GM13977 (cell line): ENCODE measurements at regions not wholly inside any gene's neighbourhood (a gene's known extent, or its start where the extent isn't known, plus 50 kb on each side); places are given as distances from the start of the nearest gene placed in this dataset.

Experiments
- DNase-seq: peaks from one replicate; pipeline ENCODE4 v3.0.0; 2012; ENCODE audit warnings: low spot score
- in situ Hi-C: fragments of 300-500 bp; cut with MboI; formaldehyde crosslinking; loops from one replicate; pipeline ENCODE4 v1.12.0; 2022; ENCODE audit warnings: low sequenced_read_pairs, low pct_unique_long_range_greater_than_20kb, mixed read lengths, inconsistent platforms; ENCODE audit not compliant: unreplicated experiment
- TF ChIP-seq, protein P1 (sequence below): IDR thresholded peaks from 2 replicates; pipeline ENCODE4 v1.5.1; 2012; ENCODE audit warnings: mild to moderate bottlenecking, control low read depth; ENCODE audit not compliant: insufficient read depth; ENCODE audit errors: extremely low read depth, missing control alignments

DNA sequence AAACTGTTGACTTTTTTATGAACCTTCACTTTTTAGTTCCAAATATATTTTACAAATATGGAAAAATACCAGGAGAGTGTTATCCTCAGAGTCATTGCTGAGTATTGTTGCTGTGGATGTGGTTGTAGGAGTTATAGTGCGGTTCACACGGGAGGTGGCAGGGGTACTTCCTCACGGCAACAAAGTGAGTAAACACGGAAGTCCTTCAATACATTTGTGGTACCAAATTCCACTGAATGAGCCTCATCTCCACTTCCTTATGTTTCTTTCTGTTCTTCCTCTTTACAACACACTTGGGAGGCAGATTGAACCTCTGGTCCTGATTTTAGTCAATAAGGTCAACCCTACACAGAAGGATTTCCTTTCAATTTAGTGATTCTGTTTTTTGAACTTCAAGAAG is 371.8 kb downstream of the BTBD3 start:
- TF ChIP-seq, protein P1, sequence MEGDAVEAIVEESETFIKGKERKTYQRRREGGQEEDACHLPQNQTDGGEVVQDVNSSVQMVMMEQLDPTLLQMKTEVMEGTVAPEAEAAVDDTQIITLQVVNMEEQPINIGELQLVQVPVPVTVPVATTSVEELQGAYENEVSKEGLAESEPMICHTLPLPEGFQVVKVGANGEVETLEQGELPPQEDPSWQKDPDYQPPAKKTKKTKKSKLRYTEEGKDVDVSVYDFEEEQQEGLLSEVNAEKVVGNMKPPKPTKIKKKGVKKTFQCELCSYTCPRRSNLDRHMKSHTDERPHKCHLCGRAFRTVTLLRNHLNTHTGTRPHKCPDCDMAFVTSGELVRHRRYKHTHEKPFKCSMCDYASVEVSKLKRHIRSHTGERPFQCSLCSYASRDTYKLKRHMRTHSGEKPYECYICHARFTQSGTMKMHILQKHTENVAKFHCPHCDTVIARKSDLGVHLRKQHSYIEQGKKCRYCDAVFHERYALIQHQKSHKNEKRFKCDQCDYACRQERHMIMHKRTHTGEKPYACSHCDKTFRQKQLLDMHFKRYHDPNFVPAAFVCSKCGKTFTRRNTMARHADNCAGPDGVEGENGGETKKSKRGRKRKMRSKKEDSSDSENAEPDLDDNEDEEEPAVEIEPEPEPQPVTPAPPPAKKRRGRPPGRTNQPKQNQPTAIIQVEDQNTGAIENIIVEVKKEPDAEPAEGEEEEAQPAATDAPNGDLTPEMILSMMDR = no peak
- in situ Hi-C loops = no loop called here
- no peak for DNase-seq

DNA sequence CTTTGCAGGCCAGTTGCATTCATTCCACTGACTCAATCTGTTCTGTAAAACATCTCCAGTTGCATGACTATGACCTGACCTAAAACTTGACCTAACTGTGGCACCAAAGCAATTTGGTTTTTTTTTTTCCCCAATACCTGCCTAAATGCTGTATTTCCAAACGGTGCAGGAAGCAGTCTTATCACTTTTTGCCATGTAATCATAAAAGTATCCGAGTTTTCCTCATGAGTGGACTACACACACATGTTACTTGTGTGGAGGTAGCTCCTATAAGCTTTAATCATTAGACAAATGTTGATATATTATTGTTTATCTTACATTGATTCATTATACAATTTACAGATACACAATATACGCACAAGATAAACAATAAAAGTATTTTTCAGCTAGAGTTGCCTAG is 373.7 kb downstream of the BTBD3 start:
- in situ Hi-C loops = no loop called here
- no peak for DNase-seq
- TF ChIP-seq, protein P1 = no peak

GRCh38 chr20:12293900-12294299 is 376.2 kb downstream of the BTBD3 start:
- TF ChIP-seq, protein P1 = no peak
- in situ Hi-C loops = no loop called here
- DNase-seq = no peak

GRCh38 chr20:12294678-12295077 is 377.0 kb downstream of the BTBD3 start:
- no peak for DNase-seq
- in situ Hi-C loops = no loop called here
- TF ChIP-seq, protein P1 = no peak

- DNase-seq = no peak
- TF ChIP-seq, protein P1 = no peak
- in situ Hi-C loops = no loop called here
Measured at GRCh38 chr20:12305188-12305950, 387.7 kb downstream of the BTBD3 start.

DNA sequence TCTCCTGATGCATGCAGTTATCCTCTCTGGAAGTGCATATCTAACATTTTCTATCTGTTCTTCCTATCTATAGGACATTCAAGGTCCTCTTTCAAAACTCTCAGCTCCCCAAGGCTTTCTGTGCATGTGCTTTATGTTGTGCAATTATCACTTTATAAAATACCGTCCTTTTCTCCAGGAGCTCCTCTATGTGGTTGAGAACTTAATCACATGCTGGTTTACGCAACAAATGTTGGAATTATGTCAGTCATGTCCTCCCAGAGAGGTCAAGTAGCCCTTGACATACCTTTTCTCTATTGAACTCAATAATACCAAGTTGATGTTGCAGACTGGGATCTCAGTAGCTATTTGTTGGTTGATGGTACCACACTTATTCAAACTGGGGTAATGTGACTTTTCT is 388.4 kb downstream of the BTBD3 start:
- in situ Hi-C loops = no loop called here
- DNase-seq = no peak
- TF ChIP-seq, protein P1 = no peak
